ENCODE measurements at regions not wholly inside any gene's neighbourhood (a gene's known extent, or its start where the extent isn't known, plus 50 kb on each side); places are given as distances from the start of the nearest gene placed in this dataset.

DNA sequence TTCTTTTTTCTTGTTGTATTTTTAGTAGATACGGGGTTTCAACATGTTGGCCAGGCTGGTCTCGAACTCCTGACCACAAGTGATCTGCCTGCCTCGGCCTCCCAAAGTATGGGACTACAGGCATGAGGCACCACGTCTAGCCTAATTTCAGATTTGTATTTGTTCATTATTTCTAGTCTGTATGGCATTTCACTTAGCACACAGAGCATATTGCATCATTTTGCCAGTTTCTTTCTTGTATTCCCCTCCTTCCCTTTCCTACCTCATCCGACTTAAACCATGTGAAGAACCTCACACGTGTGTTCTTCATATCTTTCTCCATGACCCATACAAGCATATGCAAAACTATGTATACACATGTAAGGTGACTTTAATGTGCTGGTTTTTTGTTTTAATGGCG lies 470.0 kb downstream of the CBLN4 start:
- H3K27me3 ChIP-seq (ENCODE audit: insufficient read depth, low read depth) = peaks cover 13% of the 10 kb centered on the region
- no peaks in the 10 kb centered on the region for H3K9me3 ChIP-seq (ENCODE audit: insufficient read depth, low read depth)
- no peaks in the 10 kb centered on the region for H3K9me2 ChIP-seq (ENCODE audit: insufficient read depth)
- no peak overlapping the region for H3K27ac ChIP-seq
- no peak overlapping the region for H2AFZ ChIP-seq
- no peaks in the 10 kb centered on the region for H3F3A ChIP-seq (ENCODE audit: insufficient read depth, low read depth)
- no peak for DNase-seq
- no peak overlapping the region for H3K4me3 ChIP-seq
- no peaks in the 10 kb centered on the region for H3K36me3 ChIP-seq (ENCODE audit: low read depth)
- H3K4me1 ChIP-seq (replicated peaks; ENCODE audit: insufficient read depth) = no peaks in the 10 kb centered on the region
- H4K20me1 ChIP-seq (ENCODE audit: insufficient read depth) = no peaks in the 10 kb centered on the region
- ChIA-PET POLR2A (ENCODE audit: unreplicated experiment) (no interaction called here), CTCF (no interaction called here)
- no peaks in the 10 kb centered on the region for H3K79me2 ChIP-seq (ENCODE audit: low read depth)
- no peak overlapping the region for H3K4me2 ChIP-seq
- no TSS peak for BruUV-seq (replicated peaks)
- TF ChIP-seq, protein P1, sequence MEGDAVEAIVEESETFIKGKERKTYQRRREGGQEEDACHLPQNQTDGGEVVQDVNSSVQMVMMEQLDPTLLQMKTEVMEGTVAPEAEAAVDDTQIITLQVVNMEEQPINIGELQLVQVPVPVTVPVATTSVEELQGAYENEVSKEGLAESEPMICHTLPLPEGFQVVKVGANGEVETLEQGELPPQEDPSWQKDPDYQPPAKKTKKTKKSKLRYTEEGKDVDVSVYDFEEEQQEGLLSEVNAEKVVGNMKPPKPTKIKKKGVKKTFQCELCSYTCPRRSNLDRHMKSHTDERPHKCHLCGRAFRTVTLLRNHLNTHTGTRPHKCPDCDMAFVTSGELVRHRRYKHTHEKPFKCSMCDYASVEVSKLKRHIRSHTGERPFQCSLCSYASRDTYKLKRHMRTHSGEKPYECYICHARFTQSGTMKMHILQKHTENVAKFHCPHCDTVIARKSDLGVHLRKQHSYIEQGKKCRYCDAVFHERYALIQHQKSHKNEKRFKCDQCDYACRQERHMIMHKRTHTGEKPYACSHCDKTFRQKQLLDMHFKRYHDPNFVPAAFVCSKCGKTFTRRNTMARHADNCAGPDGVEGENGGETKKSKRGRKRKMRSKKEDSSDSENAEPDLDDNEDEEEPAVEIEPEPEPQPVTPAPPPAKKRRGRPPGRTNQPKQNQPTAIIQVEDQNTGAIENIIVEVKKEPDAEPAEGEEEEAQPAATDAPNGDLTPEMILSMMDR (conservative IDR thresholded peaks at IDR 0.05) = no peak
- TF ChIP-seq EZH2 (IDR thresholded peaks at IDR 0.05; ENCODE audit: low read depth) = no peak
- intact Hi-C loops (cut with micrococcal nuclease; ENCODE audit: unreplicated experiment) = no loop called here

GRCh38 chr20:55533632-55534031 lies 471.7 kb downstream of the CBLN4 start:
- H3K9me3 ChIP-seq (ENCODE audit: insufficient read depth, low read depth) = no peaks in the 10 kb centered on the region
- H2AFZ ChIP-seq = no peak overlapping the region
- no TSS peak for BruUV-seq (replicated peaks)
- intact Hi-C loops (cut with micrococcal nuclease; ENCODE audit: unreplicated experiment) = no loop called here
- peaks cover 13% of the 10 kb centered on the region for H3K27me3 ChIP-seq (ENCODE audit: insufficient read depth, low read depth)
- ChIA-PET POLR2A (ENCODE audit: unreplicated experiment) (no interaction called here), CTCF (no interaction called here)
- TF ChIP-seq EZH2 (IDR thresholded peaks at IDR 0.05; ENCODE audit: low read depth) = no peak
- TF ChIP-seq, protein P1 (conservative IDR thresholded peaks at IDR 0.05) = no peak
- no peaks in the 10 kb centered on the region for H3K4me1 ChIP-seq (replicated peaks; ENCODE audit: insufficient read depth)
- no peak overlapping the region for H3K4me2 ChIP-seq
- H3K36me3 ChIP-seq (ENCODE audit: low read depth) = no peaks in the 10 kb centered on the region
- H3K27ac ChIP-seq = no peak overlapping the region
- no peak overlapping the region for H3K4me3 ChIP-seq
- no peak for DNase-seq
- H3F3A ChIP-seq (ENCODE audit: insufficient read depth, low read depth) = no peaks in the 10 kb centered on the region
- no peaks in the 10 kb centered on the region for H3K79me2 ChIP-seq (ENCODE audit: low read depth)
- H4K20me1 ChIP-seq (ENCODE audit: insufficient read depth) = no peaks in the 10 kb centered on the region
- no peaks in the 10 kb centered on the region for H3K9me2 ChIP-seq (ENCODE audit: insufficient read depth)

DNA sequence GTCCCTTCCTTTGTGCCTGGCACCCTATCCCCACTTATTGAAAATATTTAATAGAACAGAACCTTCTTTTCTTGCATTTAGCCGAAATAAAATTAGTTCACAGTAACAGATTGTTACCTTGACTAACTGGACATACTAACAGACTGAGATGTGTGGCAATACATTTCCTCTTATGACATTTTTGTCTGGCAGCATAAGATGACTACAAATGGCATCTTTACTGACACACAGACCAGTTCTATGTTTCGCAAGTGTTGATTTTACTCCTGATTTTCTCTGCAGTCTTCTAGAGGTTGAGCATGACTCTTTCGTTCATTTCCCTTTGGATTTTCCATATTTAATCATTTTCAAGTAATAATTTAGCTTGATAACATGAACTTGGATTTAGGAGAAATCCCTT lies 474.6 kb downstream of the CBLN4 start:
- TF ChIP-seq, protein P1 (conservative IDR thresholded peaks at IDR 0.05) = no peak
- no peak for TF ChIP-seq EZH2 (IDR thresholded peaks at IDR 0.05; ENCODE audit: low read depth)
- POLR2A ChIA-PET (ENCODE audit: unreplicated experiment) = no interaction called here
- H3K36me3 ChIP-seq (ENCODE audit: low read depth) = no peaks in the 10 kb centered on the region
- no TSS peak for BruUV-seq (replicated peaks)
- H3K9me3 ChIP-seq (ENCODE audit: insufficient read depth, low read depth) = no peaks in the 10 kb centered on the region
- DNase-seq = no peak
- no peaks in the 10 kb centered on the region for H3K79me2 ChIP-seq (ENCODE audit: low read depth)
- H2AFZ ChIP-seq = no peak overlapping the region
- H3K27me3 ChIP-seq (ENCODE audit: insufficient read depth, low read depth) = peaks cover 13% of the 10 kb centered on the region; the same call in 1 of the 2 replicates
- no peaks in the 10 kb centered on the region for H3K4me1 ChIP-seq (replicated peaks; ENCODE audit: insufficient read depth)
- no peak overlapping the region for H3K4me3 ChIP-seq
- no peak overlapping the region for H3K4me2 ChIP-seq
- CTCF ChIA-PET = no interaction called here
- intact Hi-C loops (cut with micrococcal nuclease; ENCODE audit: unreplicated experiment) = no loop called here
- H3K27ac ChIP-seq = no peak overlapping the region
- no peaks in the 10 kb centered on the region for H4K20me1 ChIP-seq (ENCODE audit: insufficient read depth)
- no peaks in the 10 kb centered on the region for H3K9me2 ChIP-seq (ENCODE audit: insufficient read depth)
- no peaks in the 10 kb centered on the region for H3F3A ChIP-seq (ENCODE audit: insufficient read depth, low read depth)

All from PC-9 (cell line).